SK-N-SH (cell line): ENCODE measurements at regions not wholly inside any gene's neighbourhood (a gene's known extent, or its start where the extent isn't known, plus 50 kb on each side); places are given as distances from the start of the nearest gene placed in this dataset.
A peak's percentile ranks its signal among the peaks of the same experiment; 100 is the strongest.

Experiments used
- CTCF ChIP-seq: fragments of 200-600 bp; sonication (generic); IDR thresholded peaks from 2 replicates; pipeline ENCODE4 v1.6.1; 2017; ENCODE audit warnings: antibody characterized with exemption, mild to moderate bottlenecking, moderate library complexity
- ELF1 ChIP-seq: IDR thresholded peaks from 2 replicates; pipeline ENCODE4 v1.4.0; 2012
- EZH2phosphoT487 ChIP-seq: fragments of 200-600 bp; sonication (generic); IDR thresholded peaks from 2 replicates; pipeline ENCODE4 v1.6.1; 2017; ENCODE audit warnings: low read depth, mixed run types, mild to moderate bottlenecking, antibody characterized with exemption, moderate library complexity, borderline replicate concordance
- FOXJ3 ChIP-seq: sonication (generic); formaldehyde crosslinking; IDR thresholded peaks from 2 replicates; pipeline ENCODE4 v1.5.1; 2020; ENCODE audit warnings: mild to moderate bottlenecking, missing genetic modification reagents
- GABPA ChIP-seq: IDR thresholded peaks from 2 replicates; pipeline ENCODE4 v1.4.0; 2012; ENCODE audit warnings: low read depth, mild to moderate bottlenecking
- IRF3 ChIP-seq: fragments of 150-350 bp; IDR thresholded peaks from 2 replicates; pipeline ENCODE4 v1.6.1; 2016; ENCODE audit warnings: mild to moderate bottlenecking, low read depth, low read length
- JUND ChIP-seq: IDR thresholded peaks from 2 replicates; pipeline ENCODE4 v1.4.0; 2012
- MEF2A ChIP-seq: IDR thresholded peaks from 2 replicates; pipeline ENCODE4 v1.4.0; 2012; ENCODE audit warnings: low read depth, borderline replicate concordance
- MXI1 ChIP-seq: IDR thresholded peaks from 2 replicates; pipeline ENCODE4 v1.6.1; 2012; ENCODE audit warnings: mild to moderate bottlenecking, low read depth, low read length, improper control_type of control experiment
- NFIC ChIP-seq: IDR thresholded peaks from 2 replicates; pipeline ENCODE4 v1.4.0; 2012; ENCODE audit warnings: borderline replicate concordance
- NRF1 ChIP-seq: IDR thresholded peaks from 2 replicates; pipeline ENCODE4 v1.6.1; 2012; ENCODE audit warnings: low read depth, mild to moderate bottlenecking, low read length
- POLR2AphosphoS5 ChIP-seq: IDR thresholded peaks from 2 replicates; pipeline ENCODE4 v1.6.1; 2012; ENCODE audit warnings: low read depth, low read length
- RAD21 ChIP-seq: IDR thresholded peaks from 2 replicates; pipeline ENCODE4 v1.6.1; 2012; ENCODE audit warnings: mild to moderate bottlenecking, low read length
- RCOR1 ChIP-seq: fragments of 150-350 bp; IDR thresholded peaks from 2 replicates; pipeline ENCODE4 v1.6.1; 2017; ENCODE audit warnings: antibody characterized with exemption, low read length
- RFX5 ChIP-seq: IDR thresholded peaks from 2 replicates; pipeline ENCODE4 v1.6.1; 2012; ENCODE audit warnings: mild to moderate bottlenecking, improper control_type of control experiment, low read length
- SMC3 ChIP-seq: IDR thresholded peaks from 2 replicates; pipeline ENCODE4 v1.6.1; 2012; ENCODE audit warnings: low read depth, low read length, improper control_type of control experiment
- TAF1 ChIP-seq: IDR thresholded peaks from 2 replicates; pipeline ENCODE4 v1.6.1; 2012; ENCODE audit warnings: low read depth, mild to moderate bottlenecking, low read length, moderate library complexity, borderline replicate concordance
- TEAD4 ChIP-seq: IDR thresholded peaks from 2 replicates; pipeline ENCODE4 v1.4.0; 2012; ENCODE audit warnings: mild to moderate bottlenecking, borderline replicate concordance; ENCODE audit not compliant: insufficient read depth
- YY1 ChIP-seq: IDR thresholded peaks from 2 replicates; pipeline ENCODE4 v1.4.0; 2012; ENCODE audit warnings: low read depth, mild to moderate bottlenecking
- ZBTB33 ChIP-seq: IDR thresholded peaks from 2 replicates; pipeline ENCODE4 v1.4.0; 2012; ENCODE audit warnings: low read depth, borderline replicate concordance
- TF ChIP-seq, protein P1 (sequence below): IDR thresholded peaks from 2 replicates; pipeline ENCODE4 v1.4.0; 2012; ENCODE audit warnings: low read depth, borderline replicate concordance
- TF ChIP-seq, protein P2 (sequence below): fragments of 150-350 bp; IDR thresholded peaks from 2 replicates; pipeline ENCODE4 v1.6.1; 2017; ENCODE audit warnings: antibody characterized with exemption, low read length, low read depth, borderline replicate concordance

GRCh38 chr6:9520417-9521151 is 894.3 kb downstream of the TFAP2A start (continued):
- TF ChIP-seq ELF1 (no peak), CTCF (no peak), GABPA (no peak), MXI1 (no peak), NFIC (peak; percentile 71; the same call in 1 of the 2 replicates), ZBTB33 (peak; percentile 27; the same call in 1 of the 2 replicates), TAF1 (0 out of 2 replicates have a peak, but pooled peaks have one; percentile 25), EZH2phosphoT487 (no peak), FOXJ3 (CRISPR knock-in tag) (no peak), YY1 (peak; percentile 64; the same call in 1 of the 2 replicates), SMC3 (no peak), RFX5 (no peak), RAD21 (no peak), NRF1 (no peak), MEF2A (0 out of 2 replicates have a peak, but pooled peaks have one; percentile 19), IRF3 (no peak), POLR2AphosphoS5 (peak; percentile 47; the same call in 1 of the 2 replicates), JUND (peak; percentile 97), RCOR1 (no peak), TEAD4 (peak; percentile 91)
- TF ChIP-seq, protein P1, sequence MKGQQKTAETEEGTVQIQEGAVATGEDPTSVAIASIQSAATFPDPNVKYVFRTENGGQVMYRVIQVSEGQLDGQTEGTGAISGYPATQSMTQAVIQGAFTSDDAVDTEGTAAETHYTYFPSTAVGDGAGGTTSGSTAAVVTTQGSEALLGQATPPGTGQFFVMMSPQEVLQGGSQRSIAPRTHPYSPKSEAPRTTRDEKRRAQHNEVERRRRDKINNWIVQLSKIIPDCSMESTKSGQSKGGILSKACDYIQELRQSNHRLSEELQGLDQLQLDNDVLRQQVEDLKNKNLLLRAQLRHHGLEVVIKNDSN: peak; percentile 58; the same call in 1 of the 2 replicates
- TF ChIP-seq, protein P2, sequence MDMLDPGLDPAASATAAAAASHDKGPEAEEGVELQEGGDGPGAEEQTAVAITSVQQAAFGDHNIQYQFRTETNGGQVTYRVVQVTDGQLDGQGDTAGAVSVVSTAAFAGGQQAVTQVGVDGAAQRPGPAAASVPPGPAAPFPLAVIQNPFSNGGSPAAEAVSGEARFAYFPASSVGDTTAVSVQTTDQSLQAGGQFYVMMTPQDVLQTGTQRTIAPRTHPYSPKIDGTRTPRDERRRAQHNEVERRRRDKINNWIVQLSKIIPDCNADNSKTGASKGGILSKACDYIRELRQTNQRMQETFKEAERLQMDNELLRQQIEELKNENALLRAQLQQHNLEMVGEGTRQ: no peak
